Amniotic stem cell (primary cell): ENCODE measurements at regions not wholly inside any gene's neighbourhood (a gene's known extent, or its start where the extent isn't known, plus 50 kb on each side); places are given as distances from the start of the nearest gene placed in this dataset.
"Not testable (repeated sequence)": the region's sequence is repeated elsewhere in the genome, so short reads cannot be mapped to it uniquely, and the experiment has no call there.

ENCODE experiments used
- DNase-seq: peaks from one replicate; lab custom pipeline; 2025; lab: John Stamatoyannopoulos, UW

DNA sequence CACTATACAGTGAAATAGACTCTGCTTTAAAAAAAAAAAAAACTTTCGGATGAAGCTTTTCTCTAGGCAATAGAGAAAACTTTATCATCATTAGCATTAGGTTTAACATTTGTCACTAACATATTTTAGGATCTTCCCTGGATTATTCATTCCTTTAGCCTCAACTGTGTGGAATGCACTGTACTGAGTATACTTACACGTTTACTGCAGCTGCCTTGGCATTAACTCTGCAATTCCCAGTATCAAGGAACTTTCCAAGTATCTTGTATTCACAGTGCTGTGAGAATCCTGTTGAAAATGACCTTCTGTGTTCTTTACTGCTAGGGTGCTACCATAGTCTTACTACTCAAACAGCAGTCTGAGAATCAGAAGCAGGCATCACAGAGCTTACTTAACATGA, 328.2 kb upstream of the COL3A1 start:
- no peak for DNase-seq

DNA sequence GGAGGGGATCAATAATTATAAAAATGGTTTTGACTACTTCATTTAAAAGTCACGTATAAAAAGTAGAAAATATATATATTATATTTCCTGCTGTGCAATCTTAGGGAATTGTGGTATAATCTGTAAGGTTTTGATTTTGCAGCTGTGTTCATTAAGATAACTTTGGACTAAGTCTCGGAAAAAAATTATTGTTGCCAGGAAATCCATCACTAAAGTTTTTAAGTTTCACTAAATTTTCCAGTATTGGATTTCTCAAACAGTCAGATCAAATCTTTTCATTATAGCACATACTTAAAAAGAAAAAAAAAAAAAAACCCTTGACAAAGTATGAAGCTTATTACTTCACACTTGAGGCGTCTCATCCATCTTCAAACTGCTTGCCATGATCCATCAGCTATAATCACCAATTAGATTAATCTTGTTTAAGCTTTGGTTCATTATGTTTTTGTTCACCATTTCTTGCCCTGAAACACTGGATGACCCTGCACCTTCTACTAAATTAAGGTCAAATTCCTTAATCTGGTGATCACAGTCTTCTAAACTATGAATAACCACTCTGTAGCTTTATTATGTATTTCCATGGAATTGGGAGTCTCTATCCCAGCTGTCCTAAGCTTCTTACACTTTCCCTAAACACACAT, 326.6 kb upstream of the COL3A1 start:
- no peak for DNase-seq

DNA sequence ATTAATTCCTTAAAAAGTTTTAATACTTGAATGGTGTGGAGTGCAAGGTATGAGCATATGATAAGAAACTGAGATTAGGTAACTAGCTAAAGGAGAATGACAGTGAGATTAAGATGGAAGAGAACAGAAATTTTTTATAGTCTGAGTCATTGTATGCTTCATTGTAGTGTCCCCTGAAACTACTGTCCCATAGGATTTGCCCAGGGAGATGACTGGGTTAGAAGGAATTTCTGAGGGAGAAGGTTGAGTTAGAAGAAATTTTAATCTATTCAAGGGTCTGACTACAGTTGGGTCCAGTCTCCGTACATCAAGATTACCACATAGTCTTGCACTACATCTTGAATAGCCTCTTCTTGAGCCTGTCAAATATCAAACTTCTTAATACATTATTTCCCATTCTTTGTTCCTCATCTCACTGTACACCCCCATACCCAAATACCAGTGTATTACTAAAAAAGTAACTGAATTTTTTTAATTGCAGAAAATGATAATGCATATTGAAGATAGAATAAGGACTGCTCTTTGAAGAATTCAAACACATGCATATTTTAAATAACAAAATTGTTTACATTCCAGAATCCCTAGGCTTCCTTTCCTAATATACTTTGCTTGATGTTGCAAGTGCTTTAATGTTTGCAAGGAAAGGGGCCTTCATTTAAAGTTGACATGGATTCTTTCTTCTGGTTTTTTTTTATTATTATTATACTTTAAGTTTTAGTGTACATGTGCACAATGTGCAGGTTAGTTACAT, 314.3 kb upstream of the COL3A1 start:
- peak; percentile 22 for DNase-seq

DNA sequence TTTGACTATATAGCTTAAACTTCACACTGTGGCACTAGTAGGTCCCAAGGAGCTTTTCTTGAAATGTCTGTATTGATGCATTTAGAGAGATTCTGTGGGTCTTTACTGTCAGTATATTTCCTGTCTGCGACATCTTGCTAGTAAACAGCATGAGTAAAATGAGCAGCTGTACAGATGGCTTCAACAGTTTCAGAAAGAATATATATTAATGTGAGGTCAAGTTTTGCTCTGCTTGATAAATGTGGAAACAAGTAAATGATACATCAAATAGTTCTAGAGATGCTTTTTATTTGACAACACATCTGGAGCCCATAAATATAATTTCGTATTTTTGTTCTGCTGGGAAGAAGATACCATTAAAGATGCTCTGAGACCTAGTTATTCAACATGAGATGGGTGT, 310.9 kb upstream of the COL3A1 start:
- DNase-seq, result no peak

DNA sequence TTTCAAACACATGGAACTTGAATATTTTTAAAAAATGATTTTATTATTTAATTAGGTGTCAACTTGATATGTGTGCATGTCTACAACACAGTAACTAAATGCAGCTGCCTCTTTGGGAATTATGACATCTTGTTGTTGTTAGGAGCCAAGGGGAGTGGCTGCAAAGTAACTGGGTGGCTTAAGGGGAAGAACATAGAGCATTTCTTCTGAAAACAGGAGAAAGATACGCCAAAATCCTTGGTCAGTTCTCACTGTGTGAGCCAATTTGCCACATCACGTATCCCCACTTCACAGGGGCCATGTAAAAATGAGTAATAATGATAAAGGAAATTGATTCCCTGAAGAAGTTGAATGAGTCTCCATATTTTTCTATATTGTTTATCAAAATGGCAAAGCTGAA, 309.8 kb upstream of the COL3A1 start:
- DNase-seq, result no peak

DNA sequence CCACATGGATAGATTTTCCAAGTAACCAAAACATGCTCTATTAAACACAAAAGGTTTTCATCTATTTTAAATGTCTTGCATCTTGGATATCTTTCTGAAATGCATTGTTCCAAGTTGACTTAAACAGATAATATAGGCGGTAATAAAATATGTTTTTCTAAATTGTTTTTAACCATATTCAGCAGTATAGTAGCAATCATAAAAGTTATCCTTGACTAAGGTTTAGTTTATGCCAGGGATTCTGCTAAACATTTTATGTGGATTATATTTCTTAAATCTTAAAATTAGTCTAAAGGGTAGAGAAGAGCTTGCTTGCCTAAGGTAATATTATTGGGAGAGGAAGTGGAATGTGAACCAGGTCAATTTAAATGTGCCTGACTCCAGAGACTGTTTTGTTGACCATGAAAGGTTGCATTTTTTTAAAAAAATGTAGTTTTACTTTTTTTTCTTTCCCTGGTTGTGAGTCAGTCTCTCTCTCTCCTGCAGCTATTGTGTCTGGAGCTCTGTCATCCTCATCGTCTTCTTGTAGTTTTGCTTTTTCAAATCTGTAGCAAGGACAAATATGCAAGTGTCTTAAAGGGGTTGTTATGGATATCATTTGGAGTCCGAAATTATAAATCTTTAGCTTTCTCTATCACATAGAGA, 309.1 kb upstream of the COL3A1 start:
- no peak for DNase-seq

DNA sequence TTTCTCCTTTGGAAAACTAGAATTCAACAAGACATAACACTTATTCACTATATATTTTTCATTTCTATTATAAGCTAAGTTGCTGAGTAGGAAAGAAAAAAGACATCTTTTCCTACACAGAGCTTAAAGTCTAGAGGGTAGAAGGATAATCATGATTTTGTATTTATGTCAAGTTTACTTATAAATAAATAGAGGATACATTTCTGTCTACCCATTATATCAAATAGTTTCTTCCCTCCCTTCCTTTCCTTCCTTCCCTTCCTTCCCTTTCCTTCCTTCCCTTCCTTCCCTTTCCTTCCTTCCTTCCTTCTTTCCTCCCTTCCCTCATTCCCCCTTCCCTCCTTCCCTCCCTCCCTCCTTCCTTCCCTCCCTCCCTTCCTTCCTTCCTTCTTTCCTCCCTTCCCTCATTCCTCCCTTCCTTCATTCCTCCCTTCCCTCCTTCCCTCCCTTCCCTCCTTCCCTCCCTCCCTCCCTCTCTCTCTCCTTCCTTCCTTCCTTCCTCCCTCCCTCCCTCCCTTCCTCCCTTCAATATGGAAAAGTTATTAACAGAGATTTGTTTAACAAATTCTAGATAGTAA, 308.4 kb upstream of the COL3A1 start:
- no peak for DNase-seq

DNA sequence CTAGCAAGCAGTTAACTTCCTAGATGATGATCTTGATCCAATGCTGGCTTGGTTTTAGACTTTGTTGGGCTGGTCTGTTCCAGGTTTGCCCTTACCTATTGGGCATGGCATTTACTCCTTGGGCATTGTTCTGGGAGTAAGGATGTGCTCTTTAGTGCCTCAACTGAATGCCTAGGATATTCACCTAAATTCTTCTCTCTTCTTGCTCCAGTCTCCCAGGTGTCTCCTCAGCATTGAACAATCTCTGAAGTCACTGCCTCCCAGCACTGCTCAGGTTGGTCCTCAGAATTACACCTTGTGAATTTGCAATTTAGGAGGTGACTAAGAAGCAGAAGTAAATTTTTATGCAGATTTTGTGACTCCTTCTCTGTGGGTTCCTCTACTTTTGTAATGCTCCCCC, 307.7 kb upstream of the COL3A1 start:
- DNase-seq, result no peak

DNA sequence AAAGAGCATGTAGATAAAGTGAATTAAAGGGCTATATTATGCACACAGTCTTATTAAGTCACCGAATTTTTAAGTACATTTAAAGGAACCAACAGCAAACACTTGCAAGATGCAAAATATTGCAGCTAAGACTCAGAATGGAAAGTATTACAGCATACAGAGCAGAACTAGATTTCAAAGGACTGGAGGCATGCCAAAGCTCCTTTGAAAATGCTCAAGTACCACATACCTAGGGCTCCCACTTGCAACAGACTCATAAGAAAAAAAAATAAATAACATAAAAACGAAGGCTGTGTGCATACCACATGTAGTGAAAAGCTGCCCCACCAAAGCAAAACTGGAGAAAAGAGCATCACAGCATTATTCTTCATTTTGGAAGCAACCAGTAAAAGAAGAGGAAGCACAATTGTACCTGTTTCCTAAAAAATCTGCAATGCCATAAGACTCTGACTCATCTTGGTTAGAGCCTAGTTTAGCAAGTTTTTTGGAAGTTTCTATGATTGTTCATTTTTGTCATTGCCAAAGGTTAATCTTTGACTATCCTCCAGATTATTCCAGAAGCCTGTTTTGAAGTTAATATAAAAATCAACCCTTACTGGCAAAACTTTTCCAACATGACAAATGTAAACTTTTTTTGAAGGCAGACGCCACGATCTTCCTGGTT, 306.0 kb upstream of the COL3A1 start:
- no peak for DNase-seq

DNA sequence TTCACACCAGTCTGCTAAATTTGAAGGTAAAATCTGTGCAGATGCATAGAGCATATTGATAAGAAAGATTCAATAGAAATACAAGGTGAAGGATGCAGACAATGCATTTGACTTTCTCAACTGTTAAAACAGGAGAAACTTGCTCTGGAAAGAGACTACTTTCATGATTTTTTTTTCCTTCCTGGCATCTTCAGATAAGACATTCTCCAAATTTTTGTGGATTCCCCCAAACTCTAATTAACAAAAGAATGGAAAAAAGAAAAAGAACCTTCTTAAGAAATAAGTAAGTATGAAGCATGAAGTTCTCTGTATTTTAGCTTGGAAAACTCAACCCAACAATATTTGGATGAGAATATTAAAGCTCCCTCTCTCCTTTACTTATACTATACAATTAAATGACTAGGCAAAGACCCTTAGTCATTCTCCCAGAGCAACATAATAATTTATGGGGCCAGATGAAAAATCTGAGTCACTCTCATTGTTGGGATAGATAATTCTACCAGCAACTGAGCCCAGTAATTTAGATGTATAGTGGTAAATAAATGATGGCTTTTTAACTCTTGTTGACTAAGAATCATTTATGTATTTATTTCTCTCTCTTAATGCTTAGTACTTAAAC, 298.7 kb upstream of the COL3A1 start:
- DNase-seq, result no peak

DNA sequence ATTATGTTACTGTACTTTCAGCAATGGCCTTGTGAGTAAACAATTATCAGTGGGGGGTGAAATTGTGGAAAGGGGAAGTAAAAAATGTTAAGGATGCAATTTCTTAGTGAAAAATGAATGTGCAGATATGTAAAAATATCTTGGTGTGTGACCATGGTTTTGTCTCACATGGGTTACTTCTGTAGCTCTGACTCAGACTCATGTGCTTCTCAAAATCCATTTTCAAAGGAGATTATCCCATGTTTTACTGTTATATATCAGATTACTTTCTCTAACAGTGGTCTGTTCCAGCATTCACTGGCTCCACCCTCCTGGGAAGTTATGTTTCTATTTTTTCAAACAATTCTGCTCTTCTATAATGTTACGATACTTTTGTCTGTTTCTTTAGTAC, 298.2 kb upstream of the COL3A1 start:
- DNase-seq, result no peak

DNA sequence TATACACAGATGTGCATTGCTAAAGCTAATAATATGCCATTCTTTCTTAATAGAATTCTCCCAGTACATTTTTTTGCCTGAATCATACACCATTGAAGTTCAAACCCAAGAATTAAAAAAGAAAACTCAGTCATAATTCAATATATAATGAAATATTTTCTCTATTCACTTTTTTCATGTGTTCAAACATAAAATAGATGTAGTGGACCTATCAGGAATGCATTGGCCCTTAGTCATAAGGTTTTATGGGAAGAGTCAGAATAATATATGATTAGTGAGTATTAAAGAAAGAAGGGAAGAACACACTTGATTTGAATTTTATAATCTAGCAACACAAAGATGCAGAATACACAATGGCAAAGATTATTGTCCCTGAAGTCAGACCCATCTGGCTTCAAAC, 297.0 kb upstream of the COL3A1 start:
- DNase-seq, result no peak

DNA sequence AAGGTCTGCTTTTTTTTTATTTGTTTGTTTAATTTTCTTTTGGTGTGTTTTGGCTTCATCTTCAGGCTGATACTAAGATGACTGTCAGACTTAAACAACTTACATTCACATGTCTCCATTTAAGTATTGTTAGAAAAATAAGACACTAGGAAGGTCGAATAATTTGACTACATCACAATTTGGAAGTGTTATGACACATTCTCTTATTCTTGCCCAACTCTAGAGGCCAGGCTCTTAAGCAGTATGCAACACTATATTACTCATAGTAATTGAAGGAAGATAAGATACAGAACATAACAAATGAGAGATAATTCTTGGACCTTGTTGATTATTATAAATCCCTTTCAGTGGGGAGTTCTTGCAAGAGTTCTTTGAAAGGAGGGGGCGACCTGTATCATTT, 295.3 kb upstream of the COL3A1 start:
- DNase-seq, result peak; percentile 31

DNA sequence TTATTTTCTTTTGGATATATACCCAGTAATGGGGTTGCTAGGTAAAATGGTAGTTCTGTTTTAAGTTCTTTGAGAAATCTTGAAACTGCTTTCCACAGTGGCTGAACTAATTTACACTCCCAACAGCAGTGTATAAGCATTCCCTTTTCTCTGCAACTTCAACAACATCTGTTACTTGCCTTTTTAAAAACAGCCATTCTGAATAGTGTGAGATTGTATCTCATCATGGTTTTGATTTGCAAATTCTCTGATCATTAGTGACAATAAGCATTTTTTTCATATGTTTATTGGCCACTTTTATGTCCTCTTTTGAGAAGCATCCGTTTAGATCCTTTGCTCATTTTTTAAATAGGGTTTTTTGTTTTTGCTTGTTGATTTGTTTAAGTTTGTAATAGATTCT, 291.3 kb upstream of the COL3A1 start:
- DNase-seq, result no peak

DNA sequence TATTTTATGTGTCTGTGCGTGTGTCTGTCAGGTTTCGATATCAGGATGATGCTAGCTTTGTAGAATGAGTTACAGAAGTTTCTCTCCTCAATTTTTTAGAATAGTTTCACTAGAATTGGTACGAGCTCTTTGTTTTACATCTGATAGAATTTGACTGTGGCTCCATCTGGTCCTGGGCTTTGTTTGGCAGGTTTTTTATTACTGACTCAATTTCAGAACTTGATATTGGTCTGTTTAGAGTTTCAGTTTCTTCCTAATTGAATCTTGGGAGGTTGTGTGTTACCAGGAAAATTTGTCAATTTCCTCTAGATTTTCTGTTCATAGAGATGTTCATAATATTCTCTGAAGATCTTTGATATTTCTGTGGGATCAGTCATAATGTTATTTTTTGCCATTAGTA, 289.4 kb upstream of the COL3A1 start:
- no peak for DNase-seq

DNA sequence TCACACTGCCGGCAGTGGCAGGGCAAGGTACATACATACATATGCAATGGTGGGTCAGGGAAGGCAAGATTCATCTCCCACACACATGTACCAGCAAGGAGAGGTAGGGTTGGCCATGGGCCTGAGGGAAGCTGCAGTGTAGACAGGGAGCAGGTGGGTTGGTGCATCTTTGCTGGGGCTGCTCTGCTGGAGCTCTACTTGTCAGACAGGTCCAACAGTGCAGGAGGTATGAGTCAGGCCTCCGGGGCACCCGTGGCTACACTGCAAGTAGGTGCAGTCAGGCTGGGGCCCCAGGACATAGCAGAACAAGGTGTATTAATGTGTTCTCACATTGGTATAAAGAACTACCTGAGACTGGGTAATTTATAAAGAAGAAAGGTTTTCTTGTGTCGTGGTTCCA, 281.1 kb upstream of the COL3A1 start:
- no peak for DNase-seq

DNA sequence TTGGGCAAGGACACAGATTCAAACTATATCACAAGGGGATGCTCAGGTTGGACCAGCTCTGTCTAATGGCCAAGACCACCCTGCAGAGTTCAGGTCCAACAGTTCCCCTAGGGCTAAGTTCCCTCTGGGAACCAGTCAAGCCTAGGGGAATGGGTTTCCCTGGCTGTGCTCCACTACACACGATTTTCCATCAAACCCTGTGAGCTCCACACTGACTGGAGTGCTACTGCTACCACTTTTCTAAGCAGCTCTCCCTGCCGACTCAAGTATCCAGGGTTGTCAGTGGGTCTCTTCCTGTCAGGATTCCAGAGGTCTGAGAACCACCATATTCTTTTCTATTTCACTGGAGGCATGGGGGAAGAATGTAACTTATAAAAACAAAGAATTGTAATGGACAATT, 280.4 kb upstream of the COL3A1 start:
- DNase-seq, result no peak

DNA sequence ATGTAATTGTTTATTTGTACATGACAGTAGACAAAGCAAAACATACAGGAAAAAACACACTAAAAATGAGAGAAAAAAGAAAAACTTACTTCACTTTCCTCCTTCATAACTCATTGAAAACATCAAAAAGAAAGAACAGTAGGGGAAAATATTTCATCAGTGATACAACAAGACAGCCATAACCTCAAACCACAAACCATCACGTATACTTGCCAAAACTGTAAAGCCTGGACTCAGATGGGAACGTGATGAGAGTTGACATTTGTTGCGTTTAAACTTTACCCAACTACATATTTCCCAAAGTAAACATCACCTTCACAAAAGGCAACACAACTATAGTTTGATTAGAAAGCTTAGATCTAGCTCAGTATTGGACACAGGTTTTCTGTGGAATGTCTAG, 278.2 kb upstream of the COL3A1 start:
- no peak for DNase-seq

DNA sequence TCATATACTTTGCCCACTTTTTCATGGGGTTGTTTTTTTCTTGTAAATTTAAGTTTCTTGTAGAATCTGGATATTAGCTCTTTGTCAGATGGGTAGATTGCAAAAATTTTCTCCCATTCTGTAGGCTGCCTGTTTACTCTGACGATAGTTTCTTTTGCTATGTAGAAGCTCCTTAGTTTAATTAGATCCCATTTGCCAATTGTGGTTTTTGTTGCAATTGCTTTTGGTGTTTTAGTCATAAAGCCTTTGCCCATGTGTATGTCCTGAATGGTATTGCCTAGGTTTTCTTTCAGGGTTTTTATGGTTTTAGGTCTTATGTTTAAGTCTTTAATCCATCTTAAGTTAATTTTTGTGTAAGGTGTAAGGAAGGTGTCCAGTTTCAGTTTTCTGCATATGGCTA, 276.0 kb upstream of the COL3A1 start:
- DNase-seq, result not testable (repeated sequence)

DNA sequence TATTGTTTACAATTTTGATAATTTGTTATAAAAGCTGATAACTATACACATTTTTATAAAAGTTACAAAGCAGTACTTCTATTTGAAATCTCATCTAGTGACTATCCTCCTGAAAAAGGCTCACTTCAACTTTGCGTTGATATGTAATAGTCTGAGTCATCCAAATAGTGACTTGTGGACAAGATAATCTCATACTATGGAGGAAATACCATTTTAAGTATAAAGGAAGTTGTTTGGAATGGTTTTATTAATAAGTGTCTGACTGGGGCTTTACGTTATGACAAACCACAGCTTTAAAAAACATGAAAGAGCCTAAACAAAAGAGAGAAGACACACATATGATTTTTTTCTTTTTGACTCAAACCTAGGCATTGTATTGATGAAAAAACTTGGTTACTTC, 272.3 kb upstream of the COL3A1 start:
- DNase-seq, result no peak

DNA sequence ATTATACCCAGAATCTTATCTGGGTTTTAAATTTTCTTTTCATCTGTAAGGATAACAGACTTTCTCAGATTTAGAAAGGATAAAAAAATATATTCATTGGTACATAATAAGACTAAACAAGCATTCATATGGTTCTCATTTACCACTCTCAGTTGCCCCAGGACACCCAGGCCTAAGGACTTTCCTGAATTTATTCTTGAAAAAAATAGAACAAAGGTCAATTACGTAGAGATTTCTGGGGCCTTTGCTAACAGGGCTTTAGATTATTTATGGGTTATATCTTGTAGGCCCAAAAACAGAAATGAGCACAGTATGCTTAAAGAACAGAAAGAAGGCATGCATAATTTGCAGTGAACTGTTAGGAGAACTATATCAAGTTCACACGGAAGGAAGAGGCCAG, 269.0 kb upstream of the COL3A1 start:
- no peak for DNase-seq

DNA sequence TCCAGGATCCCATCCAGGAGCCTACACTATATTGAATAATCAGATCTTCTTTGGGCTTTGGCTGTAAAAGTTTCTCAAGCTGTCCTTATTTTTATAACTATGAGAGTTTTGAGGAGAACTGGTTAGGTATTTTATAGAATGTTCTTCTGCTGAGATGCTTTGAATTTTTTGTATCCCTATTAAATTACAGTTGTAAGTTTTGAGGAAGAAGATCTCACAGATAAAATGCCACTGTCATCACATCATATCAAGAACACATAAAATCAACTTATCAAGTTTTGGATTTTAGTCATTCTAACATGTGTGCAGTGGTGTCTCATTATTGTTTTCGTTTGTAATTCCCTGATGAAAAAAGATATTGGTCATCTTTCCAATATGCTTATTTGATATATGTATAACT, 260.2 kb upstream of the COL3A1 start:
- no peak for DNase-seq
